HG03442 (cell line): ENCODE measurements at regions not wholly inside any gene's neighbourhood (a gene's known extent, or its start where the extent isn't known, plus 50 kb on each side); places are given as distances from the start of the nearest gene placed in this dataset.
A peak's percentile ranks its signal among the peaks of the same experiment; 100 is the strongest.

Experiments used
- ATAC-seq: cut with Tn5 transposase; IDR thresholded peaks from one replicate; pipeline ENCODE4 v1.9.1; 2021; ENCODE audit warnings: mild to moderate bottlenecking, moderate library complexity; ENCODE audit not compliant: unreplicated experiment

GRCh38 chr2:12300019-12300602 lies 416.6 kb upstream of the TRIB2 start:
- ATAC-seq: no peak

GRCh38 chr2:12300927-12301326 lies 415.8 kb upstream of the TRIB2 start:
- ATAC-seq: no peak

GRCh38 chr2:12302140-12302539 lies 414.6 kb upstream of the TRIB2 start:
- no peak for ATAC-seq

GRCh38 chr2:12302691-12303090 lies 414.0 kb upstream of the TRIB2 start:
- no peak for ATAC-seq

- peak; percentile 55 for ATAC-seq
Measured at GRCh38 chr2:12303181-12304030, 413.3 kb upstream of the TRIB2 start.

- no peak for ATAC-seq
Measured at GRCh38 chr2:12304564-12305171, 412.1 kb upstream of the TRIB2 start.

- no peak for ATAC-seq
Measured at GRCh38 chr2:12305931-12306330, 410.8 kb upstream of the TRIB2 start.

- ATAC-seq: no peak
Measured at GRCh38 chr2:12310399-12310798, 406.3 kb upstream of the TRIB2 start.

GRCh38 chr2:12313445-12314126 lies 403.1 kb upstream of the TRIB2 start:
- ATAC-seq: no peak

- no peak for ATAC-seq
Measured at GRCh38 chr2:12314127-12314760, 402.5 kb upstream of the TRIB2 start.

GRCh38 chr2:12315224-12315623 lies 401.5 kb upstream of the TRIB2 start:
- no peak for ATAC-seq

- peak; percentile 62 for ATAC-seq
Measured at GRCh38 chr2:12316476-12316875, 400.3 kb upstream of the TRIB2 start.

GRCh38 chr2:12317286-12317685 lies 399.4 kb upstream of the TRIB2 start:
- ATAC-seq: no peak

- no peak for ATAC-seq
Measured at GRCh38 chr2:12317814-12318426, 398.8 kb upstream of the TRIB2 start.

- ATAC-seq: no peak
Measured at GRCh38 chr2:12318427-12319057, 398.2 kb upstream of the TRIB2 start.

GRCh38 chr2:12320027-12320734 lies 396.6 kb upstream of the TRIB2 start:
- ATAC-seq: no peak

GRCh38 chr2:12320991-12321641 lies 395.6 kb upstream of the TRIB2 start:
- no peak for ATAC-seq

GRCh38 chr2:12321886-12322285 lies 394.9 kb upstream of the TRIB2 start:
- no peak for ATAC-seq

GRCh38 chr2:12325806-12326205 lies 390.9 kb upstream of the TRIB2 start:
- no peak for ATAC-seq
